H9 (cell line): ENCODE measurements at regions not wholly inside any gene's neighbourhood (a gene's known extent, or its start where the extent isn't known, plus 50 kb on each side); places are given as distances from the start of the nearest gene placed in this dataset.

ENCODE experiments used
- DNase-seq: peaks from one replicate; pipeline ENCODE4 v3.0.0-alpha.2; 2017
- H2AFZ ChIP-seq: one replicate; pipeline ENCODE4 v1.6.1; 2013; ENCODE audit warnings: mild to moderate bottlenecking, low read length, control low read depth, moderate library complexity
- H2AK5ac ChIP-seq: 2 replicates; pipeline ENCODE4 v1.6.1; 2013; ENCODE audit warnings: low read length, control low read depth, mixed read lengths; ENCODE audit not compliant: insufficient read length
- H2BK120ac ChIP-seq: one replicate; pipeline ENCODE4 v1.6.1; 2013; ENCODE audit warnings: low read depth, mild to moderate bottlenecking, low read length, control low read depth, inconsistent platforms; ENCODE audit not compliant: poor library complexity, severe bottlenecking
- H2BK12ac ChIP-seq: 2 replicates; pipeline ENCODE4 v1.6.1; 2013; ENCODE audit warnings: low read length, control low read depth, mixed read lengths, low read depth; ENCODE audit not compliant: insufficient read length
- H2BK15ac ChIP-seq: 2 replicates; pipeline ENCODE4 v1.6.1; 2013; ENCODE audit warnings: low read depth, low read length, control low read depth
- H2BK20ac ChIP-seq: one replicate; pipeline ENCODE4 v1.6.1; 2013; ENCODE audit warnings: low read depth, mild to moderate bottlenecking, low read length, control low read depth, inconsistent platforms; ENCODE audit not compliant: poor library complexity, severe bottlenecking
- H2BK5ac ChIP-seq: 2 replicates; pipeline ENCODE4 v1.6.1; 2013; ENCODE audit warnings: low read length, control low read depth, mixed read lengths; ENCODE audit not compliant: insufficient read length
- H3K14ac ChIP-seq: 2 replicates; pipeline ENCODE4 v1.6.1; 2013; ENCODE audit warnings: low read length, control low read depth; ENCODE audit not compliant: insufficient read depth
- H3K18ac ChIP-seq: 2 replicates; pipeline ENCODE4 v1.6.1; 2013; ENCODE audit warnings: low read depth, mild to moderate bottlenecking, mixed read lengths, low read length, control low read depth; ENCODE audit not compliant: insufficient read length
- H3K23ac ChIP-seq: 2 replicates; pipeline ENCODE4 v1.6.1; 2013; ENCODE audit warnings: low read length, control low read depth, mixed read lengths, low read depth; ENCODE audit not compliant: insufficient read length
- H3K23me2 ChIP-seq: 2 replicates; pipeline ENCODE4 v1.6.1; 2013; ENCODE audit warnings: low read depth, mild to moderate bottlenecking, mixed read lengths, low read length, control low read depth; ENCODE audit not compliant: insufficient read length, poor library complexity, severe bottlenecking
- H3K27ac ChIP-seq: 2 replicates; pipeline ENCODE4 v1.5.1; 2013; ENCODE audit warnings: low read length, control low read depth, mixed read lengths, low read depth; ENCODE audit not compliant: insufficient read length
- H3K27me3 ChIP-seq: 2 replicates; pipeline ENCODE4 v1.6.1; 2013; ENCODE audit warnings: low read length, control low read depth, inconsistent platforms; ENCODE audit not compliant: insufficient read depth
- H3K4ac ChIP-seq: 2 replicates; pipeline ENCODE4 v1.6.1; 2013; ENCODE audit warnings: low read depth, mild to moderate bottlenecking, control low read depth, inconsistent platforms, low read length, moderate library complexity
- H3K4me1 ChIP-seq: 2 replicates; pipeline ENCODE4 v1.6.1; 2013; ENCODE audit warnings: low read length, control low read depth, inconsistent platforms; ENCODE audit not compliant: insufficient read depth
- H3K4me2 ChIP-seq: 2 replicates; pipeline ENCODE4 v1.6.1; 2013; ENCODE audit warnings: low read length, control low read depth, mixed read lengths; ENCODE audit not compliant: insufficient read length, insufficient read depth
- H3K56ac ChIP-seq: 2 replicates; pipeline ENCODE4 v1.6.1; 2013; ENCODE audit warnings: low read depth, mild to moderate bottlenecking, mixed read lengths, low read length, control low read depth; ENCODE audit not compliant: insufficient read length
- H3K79me1 ChIP-seq: 2 replicates; pipeline ENCODE4 v1.6.1; 2013; ENCODE audit warnings: low read depth, mild to moderate bottlenecking, moderate library complexity, low read length, control low read depth, inconsistent platforms; ENCODE audit not compliant: insufficient read depth, poor library complexity, severe bottlenecking
- H3K79me2 ChIP-seq: 2 replicates; pipeline ENCODE4 v1.6.1; 2013; ENCODE audit warnings: low read length, control low read depth, inconsistent platforms; ENCODE audit not compliant: insufficient read depth
- H3K9ac ChIP-seq: 2 replicates; pipeline ENCODE4 v1.6.1; 2013; ENCODE audit warnings: low read length, control low read depth, mixed read lengths; ENCODE audit not compliant: insufficient read length; ENCODE audit errors: extremely low read depth
- H3K9me3 ChIP-seq: one replicate; pipeline ENCODE4 v1.6.1; 2013; ENCODE audit warnings: low read depth, low read length, inconsistent platforms; ENCODE audit not compliant: control insufficient read depth
- H3T11ph ChIP-seq: one replicate; pipeline ENCODE4 v1.6.1; 2013; ENCODE audit warnings: mild to moderate bottlenecking, low read length, control low read depth, inconsistent platforms
- H4K20me1 ChIP-seq: one replicate; pipeline ENCODE4 v1.6.1; 2013; ENCODE audit not compliant: control insufficient read depth, insufficient read length, insufficient read depth
- H4K5ac ChIP-seq: 2 replicates; pipeline ENCODE4 v1.6.1; 2013; ENCODE audit warnings: low read depth, mild to moderate bottlenecking, mixed read lengths, low read length, control low read depth; ENCODE audit not compliant: insufficient read length
- H4K8ac ChIP-seq: replicated peaks from 2 replicates; pipeline ENCODE4 v1.6.1; 2013; ENCODE audit warnings: low read length, control low read depth, mixed read lengths, low read depth; ENCODE audit not compliant: insufficient read length
- H4K91ac ChIP-seq: 2 replicates; pipeline ENCODE4 v1.6.1; 2013; ENCODE audit warnings: low read depth, mild to moderate bottlenecking, moderate library complexity, mixed read lengths, low read length, control low read depth; ENCODE audit not compliant: insufficient read length
- H3K27ac Mint-ChIP-seq, 3 experiments: 2 replicates in 2 of 3; 3 replicates in 1 of 3; pipeline ENCODE4 v1.8.0; 2020 to 2021; ENCODE audit warnings: mixed read lengths in 3 of 3, mild to moderate bottlenecking in 1 of 3, moderate library complexity in 1 of 3
- H3K27me3 Mint-ChIP-seq: 2 replicates; pipeline ENCODE4 v1.8.0; 2021; ENCODE audit warnings: low read depth, mild to moderate bottlenecking, moderate library complexity, mixed read lengths
- H3K36me3 Mint-ChIP-seq, 3 experiments: 2 replicates in 2 of 3; 3 replicates in 1 of 3; pipeline ENCODE4 v1.8.0; 2020 to 2021; ENCODE audit warnings: low read depth in 3 of 3, mixed read lengths in 3 of 3; ENCODE audit not compliant: insufficient read depth in 1 of 3
- H3K4me1 Mint-ChIP-seq, 2 experiments: 2 replicates each; pipeline ENCODE4 v1.8.0; 2020; ENCODE audit warnings: mixed read lengths in 2 of 2
- H3K4me3 Mint-ChIP-seq, 2 experiments: 2 replicates in 1 of 2; 3 replicates in 1 of 2; pipeline ENCODE4 v1.8.0; 2020 to 2021; ENCODE audit warnings: mild to moderate bottlenecking in 2 of 2, mixed read lengths in 2 of 2, moderate library complexity in 1 of 2
- H3K9me3 Mint-ChIP-seq, 2 experiments: 2 replicates in 1 of 2; 3 replicates in 1 of 2; pipeline ENCODE4 v1.8.0; 2020; ENCODE audit warnings: mild to moderate bottlenecking in 2 of 2, mixed read lengths in 2 of 2, moderate library complexity in 1 of 2
- CTCF ChIP-seq: fragments of 200-600 bp; sonication (generic); conservative IDR thresholded peaks from 3 replicates; pipeline ENCODE4 v1.8.0; 2021; ENCODE audit warnings: antibody characterized with exemption, mild to moderate bottlenecking
- WGBS: extraction: QIAGEN DNeasy Blood & Tissue Kit; methylation state at CpG from one replicate; pipeline ENCODE4 v1.1.7; 2013; ENCODE audit warnings: missing lambda C conversion rate, low lambda C conversion rate, mixed read lengths; ENCODE audit not compliant: insufficient read length; ENCODE audit errors: extremely low coverage; 5-methylcytosine and 5-hydroxymethylcytosine counted together

DNA sequence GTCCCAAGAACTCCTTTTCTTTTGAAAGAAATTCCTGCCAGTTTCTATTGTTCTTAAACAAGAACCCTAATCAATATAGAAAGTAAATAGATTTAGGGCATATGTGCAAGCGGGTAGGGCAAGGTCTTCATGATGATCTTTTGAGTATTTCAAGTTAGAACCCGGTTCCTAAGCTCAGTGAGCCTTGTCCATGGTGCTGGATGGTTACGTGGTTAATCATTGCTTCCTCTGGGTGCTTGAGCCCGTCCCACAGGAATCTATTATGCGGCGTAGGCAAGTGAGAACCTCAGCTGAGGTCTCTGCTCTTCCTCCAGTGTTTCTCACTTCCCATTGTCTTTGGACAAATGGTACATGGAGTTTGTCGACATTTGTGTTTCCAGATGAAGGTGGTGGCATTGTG, 580.8 kb upstream of the EEF2KMT start:
- H4K91ac ChIP-seq, result no peak overlapping the region
- peaks cover 2 to 3% of the 10 kb centered on the region in 2 experiments; a peak in 2 of 4 replicates for H3K4me1 Mint-ChIP-seq
- H4K8ac ChIP-seq, result no peak overlapping the region
- H3K4ac ChIP-seq, result no peak overlapping the region
- H3K36me3 Mint-ChIP-seq, result no peaks in the 10 kb centered on the region
- no peaks in the 10 kb centered on the region for H3K4me1 ChIP-seq
- H3K4me2 ChIP-seq, result no peak overlapping the region
- H2BK120ac ChIP-seq, result no peak overlapping the region
- no peak overlapping the region for H3T11ph ChIP-seq
- no peaks in the 10 kb centered on the region for H4K20me1 ChIP-seq
- H4K5ac ChIP-seq, result no peak overlapping the region
- peak; percentile 71 for DNase-seq
- H3K56ac ChIP-seq, result no peak overlapping the region
- no peak for TF ChIP-seq CTCF
- H3K27ac ChIP-seq, result no peak overlapping the region
- no peak overlapping the region for H3K14ac ChIP-seq
- H3K9me3 ChIP-seq, result no peaks in the 10 kb centered on the region
- no peak overlapping the region for H3K9ac ChIP-seq
- H3K18ac ChIP-seq, result no peak overlapping the region
- no peaks in the 10 kb centered on the region for H3K79me2 ChIP-seq
- no peak overlapping the region for H3K27ac Mint-ChIP-seq
- H2BK15ac ChIP-seq, result no peak overlapping the region
- H2AK5ac ChIP-seq, result no peak overlapping the region
- no peak overlapping the region for H2BK5ac ChIP-seq
- H2BK12ac ChIP-seq, result no peak overlapping the region
- H3K27me3 ChIP-seq, result no peaks in the 10 kb centered on the region
- no peaks in the 10 kb centered on the region for H3K79me1 ChIP-seq
- no peaks in the 10 kb centered on the region for H3K23me2 ChIP-seq
- no CpG with 5 or more reads among the region's 7 CpGs for WGBS
- no peaks in the 10 kb centered on the region for H3K9me3 Mint-ChIP-seq
- H3K23ac ChIP-seq, result no peak overlapping the region
- no peak overlapping the region for H2AFZ ChIP-seq
- no peak overlapping the region for H2BK20ac ChIP-seq
- H3K4me3 Mint-ChIP-seq, result no peak overlapping the region
- H3K27me3 Mint-ChIP-seq, result peaks cover 19% of the 10 kb centered on the region
